HG02623 (cell line): ENCODE measurements at regions not wholly inside any gene's neighbourhood (a gene's known extent, or its start where the extent isn't known, plus 50 kb on each side); places are given as distances from the start of the nearest gene placed in this dataset.
"Not testable (repeated sequence)": the region's sequence is repeated elsewhere in the genome, so short reads cannot be mapped to it uniquely, and the experiment has no call there.

Experiments
- ATAC-seq: cut with Tn5 transposase; IDR thresholded peaks from one replicate; pipeline ENCODE4 v1.9.1; 2021; ENCODE audit warnings: moderate library complexity; ENCODE audit not compliant: unreplicated experiment

DNA sequence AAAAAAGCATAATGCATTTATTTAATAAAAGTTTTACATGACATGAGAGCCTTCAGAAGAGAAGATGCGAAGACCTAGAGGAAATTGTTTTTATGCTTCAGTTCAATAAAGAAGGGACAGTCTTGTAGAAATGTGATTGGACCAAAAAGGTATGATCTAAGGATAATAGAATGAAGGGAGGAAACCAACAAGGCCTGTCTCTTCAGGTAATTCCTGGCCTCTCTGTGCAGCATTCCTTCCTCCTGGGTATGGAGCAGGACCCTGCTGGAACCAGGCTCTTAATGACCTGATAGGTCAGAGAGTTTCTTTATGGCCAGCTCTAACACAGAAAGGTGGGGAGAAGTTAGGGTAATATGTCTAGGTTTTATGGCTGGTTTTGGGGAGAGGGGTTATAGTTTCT lies 162.8 kb upstream of the HEY2 start:
- ATAC-seq, result no peak

DNA sequence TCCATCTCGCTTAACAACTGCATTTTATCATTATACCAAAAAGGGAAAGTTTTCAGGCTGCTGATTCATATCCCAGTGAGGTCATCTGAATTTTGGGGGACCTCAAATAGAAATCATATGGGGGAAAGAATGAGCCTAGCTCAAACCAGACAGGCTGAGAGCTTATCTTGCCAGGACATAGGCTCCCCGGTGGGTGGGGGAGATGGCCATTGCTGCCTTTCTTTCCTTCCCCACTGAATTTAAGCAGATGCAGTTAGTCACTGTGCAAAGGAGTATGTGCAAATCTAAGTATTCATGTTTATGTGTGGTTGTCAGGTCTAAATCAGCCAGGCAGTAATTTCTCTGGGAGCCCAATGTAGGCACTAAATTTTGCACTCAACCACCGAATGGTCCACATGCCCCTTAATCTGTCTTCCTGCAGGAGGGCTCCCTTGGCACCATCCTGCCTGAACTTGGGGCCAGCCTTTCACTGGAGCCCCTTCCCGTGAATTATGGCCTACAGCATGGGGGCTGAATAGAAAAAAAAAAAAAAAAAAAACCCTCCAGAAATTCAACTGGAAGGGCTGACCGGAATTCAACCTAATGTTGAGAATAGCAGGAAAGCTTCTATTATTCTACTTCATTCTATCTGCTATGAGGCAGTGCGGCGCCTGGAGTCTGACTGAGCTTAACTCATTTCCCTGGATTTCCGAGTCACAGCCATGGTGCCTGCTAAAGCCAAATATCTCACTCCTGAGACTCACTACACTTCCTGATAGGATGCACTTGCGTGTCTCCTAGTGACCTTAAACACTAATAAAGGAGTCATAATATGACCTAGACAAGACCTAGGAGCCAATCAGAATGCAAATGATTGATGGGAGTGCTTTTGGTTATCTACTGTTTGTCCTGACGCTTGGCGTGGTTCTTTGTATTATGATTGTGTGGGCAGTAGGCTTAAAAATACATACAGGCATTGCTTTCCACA lies 161.5 kb upstream of the HEY2 start:
- no peak for ATAC-seq

DNA sequence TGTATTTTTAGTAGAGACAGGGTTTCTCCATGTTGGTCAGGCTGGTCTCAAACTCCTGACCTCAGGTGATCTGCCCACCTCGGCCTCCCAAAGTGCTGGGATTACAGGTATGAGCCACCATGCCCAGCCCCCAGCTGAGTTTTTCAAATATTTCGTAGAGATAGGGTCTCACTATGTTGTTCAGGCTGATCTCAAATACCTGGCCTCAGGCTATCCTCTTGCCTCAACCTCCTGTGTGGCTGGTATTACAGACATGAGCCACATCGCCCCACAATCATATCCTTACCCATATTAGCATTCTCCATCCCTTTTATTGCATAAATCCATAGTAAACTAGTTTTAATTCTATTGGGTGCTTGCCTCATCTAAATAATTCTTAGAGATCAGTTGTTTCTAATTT lies 157.6 kb upstream of the HEY2 start:
- not testable (repeated sequence) for ATAC-seq

DNA sequence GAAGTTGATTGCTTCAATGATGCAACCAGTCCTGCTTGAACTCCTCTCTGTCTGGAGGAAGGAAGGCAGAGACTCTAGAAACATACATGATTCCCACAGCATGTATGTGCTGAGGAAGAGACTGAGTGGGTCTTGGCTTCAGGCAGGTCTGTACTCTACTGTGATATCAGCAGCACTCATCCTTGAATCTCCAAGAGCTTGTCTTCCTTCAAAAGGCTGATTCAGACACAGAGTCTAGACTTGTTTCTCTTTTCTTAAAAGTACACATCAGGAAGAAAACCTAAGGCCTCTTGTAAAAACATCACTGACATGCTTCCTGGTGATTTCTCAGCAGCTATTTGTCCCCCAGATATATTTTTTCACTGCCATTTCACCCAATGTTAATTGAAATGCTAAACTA lies 155.7 kb upstream of the HEY2 start:
- no peak for ATAC-seq

DNA sequence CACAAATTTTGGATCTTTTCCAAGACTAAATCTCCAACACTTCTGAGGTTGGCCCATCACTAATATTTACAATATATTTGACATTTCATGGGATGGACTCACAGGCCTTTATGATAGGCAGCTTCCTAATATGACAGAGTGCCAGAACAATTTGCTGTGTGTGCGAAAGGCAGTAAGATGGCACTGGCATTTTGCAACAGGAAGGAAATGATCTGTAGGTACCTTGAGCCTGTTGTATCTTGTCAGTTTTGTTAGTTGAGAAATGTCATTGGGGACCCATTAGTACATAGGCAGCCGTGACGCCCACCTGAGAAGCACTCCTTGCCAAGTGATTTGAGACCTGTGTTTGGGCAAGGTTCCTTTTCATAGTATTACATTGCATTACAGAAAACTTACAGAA lies 153.4 kb upstream of the HEY2 start:
- no peak for ATAC-seq

DNA sequence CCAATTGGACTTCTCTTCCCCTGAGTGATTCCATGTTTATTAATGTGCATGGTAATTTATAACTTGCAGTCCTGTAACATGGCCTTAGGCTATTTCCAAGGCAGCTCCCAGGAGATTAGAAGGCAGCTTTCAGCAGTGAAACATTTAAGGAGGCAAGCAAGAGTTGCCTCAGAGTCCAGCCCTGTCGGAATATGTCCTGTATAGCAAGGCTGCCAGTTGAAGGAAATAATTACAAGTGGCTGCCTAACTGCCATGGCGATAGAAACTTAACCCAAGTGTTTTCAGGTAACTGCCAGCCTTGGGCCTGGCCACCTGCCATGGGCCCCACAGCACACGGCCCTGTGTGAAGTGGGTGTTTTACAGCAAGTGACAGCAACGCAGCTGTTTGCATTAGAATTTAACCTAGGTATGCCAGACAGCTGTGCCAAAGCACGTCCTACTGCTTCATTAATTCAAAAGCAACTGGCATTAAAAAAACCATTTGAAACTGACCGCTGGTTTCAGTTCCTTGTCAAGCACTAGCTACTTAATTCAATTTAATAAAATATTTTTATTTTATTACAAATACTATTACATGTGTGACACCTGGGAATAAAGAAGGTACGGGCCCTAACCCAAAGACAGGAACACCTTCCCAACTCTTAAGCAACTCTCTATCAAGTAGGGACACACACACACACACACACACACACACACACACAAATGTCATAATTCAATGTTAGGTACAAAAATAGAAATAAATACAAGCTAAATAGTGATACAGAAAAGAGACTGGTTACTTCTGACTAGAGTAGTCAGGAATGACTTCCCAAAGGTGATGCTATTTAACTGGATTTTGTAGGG lies 151.8 kb upstream of the HEY2 start:
- no peak for ATAC-seq

DNA sequence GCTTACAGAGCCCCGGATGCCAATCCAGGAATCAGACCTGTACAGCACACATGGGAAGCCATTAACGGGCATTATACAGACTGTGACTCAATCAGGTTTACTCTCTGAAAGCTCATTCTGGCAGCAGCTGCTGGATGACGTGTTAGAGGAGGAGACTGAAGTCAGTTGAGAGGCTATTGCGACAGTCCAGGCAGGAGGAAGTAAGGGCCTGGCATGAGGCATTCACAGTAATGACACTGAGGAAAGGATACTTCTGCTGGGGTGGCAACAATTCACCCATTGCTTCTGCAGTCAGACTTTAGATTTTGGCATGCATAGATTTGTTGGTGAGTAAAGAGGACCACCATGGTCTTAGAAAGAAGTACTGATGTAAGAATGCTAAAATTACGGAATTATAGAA lies 151.0 kb upstream of the HEY2 start:
- no peak for ATAC-seq

DNA sequence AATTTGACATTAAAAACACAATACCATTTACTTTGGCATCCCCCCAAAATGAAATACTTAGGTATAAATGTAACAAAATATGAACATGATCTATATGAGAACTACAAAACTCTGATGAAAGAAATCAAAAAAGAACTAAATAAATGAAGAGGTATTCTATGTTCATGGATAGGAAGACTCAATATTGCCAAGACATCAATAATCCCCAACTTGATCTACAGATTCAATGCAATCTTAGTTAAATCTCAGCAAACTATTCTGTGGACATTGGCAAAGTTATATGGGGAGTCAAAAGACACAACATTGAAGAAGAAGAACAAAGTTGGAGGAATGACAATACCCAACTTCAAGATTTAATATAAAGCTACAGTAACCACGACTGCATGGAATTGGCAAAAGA lies 145.2 kb upstream of the HEY2 start:
- ATAC-seq, result no peak

GRCh38 chr6:125611573-125612344 lies 137.7 kb upstream of the HEY2 start:
- ATAC-seq, result no peak

- ATAC-seq, result no peak
Observed at GRCh38 chr6:125612345-125612846, 137.0 kb upstream of the HEY2 start.

DNA sequence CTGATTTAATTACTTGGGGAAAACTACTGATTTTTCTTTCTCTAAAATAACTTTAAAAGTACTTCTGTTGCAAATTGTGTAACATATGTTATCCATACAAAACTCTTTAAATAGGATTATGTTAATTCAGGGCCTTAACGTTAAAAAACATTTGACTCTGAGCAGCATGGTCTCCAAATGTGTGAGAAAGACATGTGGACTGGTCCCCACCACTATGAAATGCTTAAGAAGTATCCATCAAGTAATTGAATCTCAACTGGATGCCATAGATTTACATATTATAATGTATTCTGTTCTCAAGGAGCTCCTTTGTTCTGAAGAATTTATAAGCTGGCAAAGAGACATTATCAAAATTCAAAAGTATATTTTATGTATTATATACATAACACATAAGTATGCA lies 130.8 kb upstream of the HEY2 start:
- ATAC-seq, result no peak

DNA sequence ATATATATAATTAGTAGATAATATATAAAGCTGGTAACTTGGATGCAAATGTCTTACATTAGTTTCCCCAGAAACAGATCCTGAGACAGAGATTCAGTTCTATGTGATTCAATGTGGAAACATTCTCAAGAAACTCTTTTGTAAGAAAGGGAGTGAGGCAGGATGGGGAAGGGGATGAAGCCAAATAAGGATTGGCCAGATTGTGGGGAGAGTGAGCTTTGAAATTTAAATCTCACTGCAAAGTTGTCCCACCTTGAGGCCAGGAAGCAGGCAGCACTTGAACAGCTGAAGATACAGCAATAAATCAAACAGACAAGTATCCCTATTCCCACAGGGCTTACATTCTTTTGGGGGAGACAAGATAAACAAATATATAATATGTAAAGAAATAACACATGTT lies 126.3 kb upstream of the HEY2 start:
- no peak for ATAC-seq

DNA sequence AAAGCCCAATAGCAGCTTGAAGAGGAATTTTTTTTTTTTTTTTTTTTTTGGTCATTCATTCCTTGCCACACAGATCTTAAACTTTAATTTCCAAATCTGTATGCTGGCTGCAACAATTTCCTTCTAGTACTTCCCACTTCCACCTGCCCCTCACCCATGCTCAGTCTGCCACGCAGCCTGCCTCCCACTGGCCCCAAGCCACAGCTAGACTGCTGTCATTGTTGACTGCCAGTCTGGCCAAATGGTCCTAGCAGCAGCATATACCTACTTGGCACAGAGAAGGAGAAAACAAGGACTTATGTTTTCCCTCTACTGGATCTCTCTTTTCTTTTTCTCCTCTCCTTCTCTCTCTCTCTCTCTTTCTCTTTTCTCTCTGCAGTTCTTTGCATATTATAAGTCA lies 118.3 kb upstream of the HEY2 start:
- ATAC-seq, result no peak

DNA sequence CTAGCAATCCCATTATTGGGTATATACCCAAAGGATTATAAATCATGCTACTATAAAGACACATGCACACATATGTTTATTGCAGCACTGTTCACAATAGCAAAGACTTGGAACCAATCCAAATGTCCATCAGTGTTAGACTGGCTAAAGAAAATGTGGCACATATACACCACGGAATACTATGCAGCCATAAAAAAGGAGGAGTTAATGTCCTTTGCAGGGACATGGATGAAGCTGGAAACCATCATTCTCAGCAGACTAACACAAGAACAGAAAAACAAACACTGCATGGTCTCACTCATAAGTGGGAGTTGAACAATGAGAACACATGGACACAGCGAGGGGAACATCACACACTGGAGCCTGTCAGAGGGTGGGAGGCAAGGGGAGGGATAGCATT lies 113.4 kb upstream of the HEY2 start:
- ATAC-seq, result not testable (repeated sequence)

DNA sequence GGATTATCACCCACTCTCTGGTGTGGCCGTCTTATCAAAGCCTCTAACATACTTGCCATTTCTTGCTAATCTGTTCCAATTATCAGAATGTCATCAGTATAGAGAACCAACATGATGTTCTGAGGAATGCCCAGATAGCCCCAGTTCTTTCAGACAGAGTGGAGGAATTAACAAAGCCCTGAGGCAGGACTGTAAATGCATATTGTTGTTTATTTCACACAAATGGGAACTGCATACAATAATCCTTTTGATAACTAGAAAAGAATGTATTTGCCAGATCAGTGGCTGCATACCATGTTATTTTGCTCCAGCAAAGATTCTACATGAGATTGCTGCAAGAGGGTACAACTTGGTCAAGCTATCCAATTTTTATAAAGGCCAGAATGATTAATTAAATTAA lies 112.8 kb upstream of the HEY2 start:
- ATAC-seq, result no peak

DNA sequence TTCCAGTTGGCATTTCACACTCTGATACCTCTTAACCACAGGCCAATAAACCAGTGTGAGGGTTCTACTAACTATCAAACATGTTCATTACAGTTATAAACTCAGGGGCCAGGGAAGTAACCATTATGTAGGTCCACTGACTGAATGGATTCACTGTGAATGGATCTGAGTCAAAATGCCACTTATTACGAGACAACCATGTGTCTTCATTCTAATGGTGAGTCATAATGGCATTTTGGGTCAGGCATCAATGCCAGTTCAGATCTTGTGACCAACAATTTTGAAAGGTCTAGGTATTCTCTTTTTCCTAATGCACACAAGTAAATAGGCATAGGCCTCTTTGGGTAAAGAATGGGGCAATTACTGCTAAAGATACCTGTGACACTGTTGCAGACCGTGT lies 112.2 kb upstream of the HEY2 start:
- no peak for ATAC-seq

- no peak for ATAC-seq
Observed at GRCh38 chr6:125639466-125640020, 109.9 kb upstream of the HEY2 start.

DNA sequence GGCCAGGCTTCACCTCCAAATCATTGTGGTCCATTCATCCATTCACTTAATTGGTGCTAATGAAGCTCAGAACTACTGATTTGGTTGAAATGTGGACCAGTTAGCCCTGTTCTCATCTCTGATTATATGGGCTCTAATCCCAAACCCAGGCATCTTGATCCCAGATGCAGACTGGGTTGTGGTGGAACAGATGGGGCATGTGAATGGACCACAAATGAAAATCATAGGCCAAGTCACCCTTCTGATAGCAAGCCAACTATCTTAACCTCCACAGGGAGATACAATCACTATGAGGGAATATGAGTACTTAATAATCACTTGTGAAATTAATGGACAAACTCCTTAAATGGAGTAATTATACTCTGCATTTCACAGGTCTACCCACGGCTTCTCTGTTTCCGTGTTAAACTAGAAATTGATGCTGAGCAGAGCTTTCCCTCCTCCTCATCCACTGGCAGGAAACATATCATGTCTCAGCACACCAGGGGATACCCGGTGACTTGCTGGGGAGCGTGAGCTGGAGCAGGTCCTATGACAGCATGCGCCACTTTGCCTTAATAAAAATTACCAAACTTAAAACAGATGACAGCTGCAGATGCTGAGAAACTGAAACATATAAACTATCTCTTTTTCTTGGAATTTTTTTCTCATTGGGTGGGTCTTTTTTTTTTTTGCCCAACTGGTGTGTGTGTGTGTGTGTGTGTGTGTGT lies 108.8 kb upstream of the HEY2 start:
- no peak for ATAC-seq

GRCh38 chr6:125643967-125644661 lies 105.3 kb upstream of the HEY2 start:
- ATAC-seq, result not testable (repeated sequence)
